ENCODE measurements at regions not wholly inside any gene's neighbourhood (a gene's known extent, or its start where the extent isn't known, plus 50 kb on each side); places are given as distances from the start of the nearest gene placed in this dataset.

DNA sequence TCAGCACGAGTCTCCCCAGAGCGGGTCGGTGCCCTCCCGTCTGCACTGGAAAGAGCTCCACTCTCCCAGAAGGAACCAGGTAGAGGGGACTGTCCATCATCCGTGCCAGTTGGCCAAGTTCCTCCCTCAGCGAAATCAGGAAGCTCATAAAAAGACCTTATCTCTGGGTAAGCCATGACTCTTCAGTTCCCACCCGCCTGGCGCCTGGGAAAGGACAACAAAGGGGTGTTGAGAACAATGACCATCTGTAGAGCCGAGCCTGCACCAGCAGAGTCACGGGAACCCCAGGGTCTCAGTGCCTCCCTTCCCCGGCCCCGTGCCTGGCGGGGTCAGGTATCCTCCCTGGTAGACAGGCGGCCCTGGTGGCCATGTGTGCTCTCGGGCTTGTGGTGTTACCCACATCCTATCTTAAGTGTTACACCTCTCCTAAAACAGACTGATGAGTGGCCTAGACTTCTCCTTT lies 190.7 kb downstream of the AXIN2 start (continued):
- no peak for TF ChIP-seq NANOG (IDR thresholded peaks at IDR 0.05; ENCODE audit: borderline replicate concordance)
- no peak for TF ChIP-seq EZH2 (IDR thresholded peaks at IDR 0.05; ENCODE audit: low read depth, unreplicated experiment)
- TF ChIP-seq, protein P1, sequence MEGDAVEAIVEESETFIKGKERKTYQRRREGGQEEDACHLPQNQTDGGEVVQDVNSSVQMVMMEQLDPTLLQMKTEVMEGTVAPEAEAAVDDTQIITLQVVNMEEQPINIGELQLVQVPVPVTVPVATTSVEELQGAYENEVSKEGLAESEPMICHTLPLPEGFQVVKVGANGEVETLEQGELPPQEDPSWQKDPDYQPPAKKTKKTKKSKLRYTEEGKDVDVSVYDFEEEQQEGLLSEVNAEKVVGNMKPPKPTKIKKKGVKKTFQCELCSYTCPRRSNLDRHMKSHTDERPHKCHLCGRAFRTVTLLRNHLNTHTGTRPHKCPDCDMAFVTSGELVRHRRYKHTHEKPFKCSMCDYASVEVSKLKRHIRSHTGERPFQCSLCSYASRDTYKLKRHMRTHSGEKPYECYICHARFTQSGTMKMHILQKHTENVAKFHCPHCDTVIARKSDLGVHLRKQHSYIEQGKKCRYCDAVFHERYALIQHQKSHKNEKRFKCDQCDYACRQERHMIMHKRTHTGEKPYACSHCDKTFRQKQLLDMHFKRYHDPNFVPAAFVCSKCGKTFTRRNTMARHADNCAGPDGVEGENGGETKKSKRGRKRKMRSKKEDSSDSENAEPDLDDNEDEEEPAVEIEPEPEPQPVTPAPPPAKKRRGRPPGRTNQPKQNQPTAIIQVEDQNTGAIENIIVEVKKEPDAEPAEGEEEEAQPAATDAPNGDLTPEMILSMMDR (conservative IDR thresholded peaks at IDR 0.05; ENCODE audit: low read depth in 2 of 2): no peak
- TF ChIP-seq, protein P2, sequence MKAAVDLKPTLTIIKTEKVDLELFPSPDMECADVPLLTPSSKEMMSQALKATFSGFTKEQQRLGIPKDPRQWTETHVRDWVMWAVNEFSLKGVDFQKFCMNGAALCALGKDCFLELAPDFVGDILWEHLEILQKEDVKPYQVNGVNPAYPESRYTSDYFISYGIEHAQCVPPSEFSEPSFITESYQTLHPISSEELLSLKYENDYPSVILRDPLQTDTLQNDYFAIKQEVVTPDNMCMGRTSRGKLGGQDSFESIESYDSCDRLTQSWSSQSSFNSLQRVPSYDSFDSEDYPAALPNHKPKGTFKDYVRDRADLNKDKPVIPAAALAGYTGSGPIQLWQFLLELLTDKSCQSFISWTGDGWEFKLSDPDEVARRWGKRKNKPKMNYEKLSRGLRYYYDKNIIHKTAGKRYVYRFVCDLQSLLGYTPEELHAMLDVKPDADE (IDR thresholded peaks at IDR 0.05): no peak
- no peak for TF ChIP-seq JUNB (IDR thresholded peaks at IDR 0.05; ENCODE audit: unreplicated experiment)
- TF ChIP-seq CREB1 (CRISPR knock-in tag; IDR thresholded peaks at IDR 0.05; ENCODE audit: low read depth): no peak
- no peak for TF ChIP-seq POLR2AphosphoS5 (IDR thresholded peaks at IDR 0.05; ENCODE audit: low read depth)

DNA sequence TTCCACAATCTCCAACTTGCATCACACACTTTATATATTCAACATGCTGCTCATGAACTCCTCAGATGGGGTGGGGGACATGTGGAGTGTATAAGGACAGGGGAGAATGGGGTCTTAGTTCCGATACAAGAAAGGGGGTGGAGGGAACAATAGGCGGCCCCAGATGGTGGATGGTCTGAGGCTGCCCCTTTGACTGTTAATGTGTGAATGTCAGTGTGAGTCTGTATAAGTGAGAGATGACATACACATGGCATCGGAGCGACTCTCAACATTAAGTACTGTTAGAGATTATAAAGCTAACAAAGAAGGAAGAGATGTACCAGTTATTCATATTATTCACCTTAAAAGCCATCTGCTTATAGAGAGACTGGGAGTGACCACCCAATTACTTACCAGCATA lies 193.1 kb downstream of the AXIN2 start:
- no peak overlapping the region for H3K27ac Mint-ChIP-seq
- no peaks in the 10 kb centered on the region for H3K79me2 ChIP-seq (replicated peaks; ENCODE audit: insufficient read depth)
- H3K27me3 Mint-ChIP-seq (ENCODE audit: insufficient read depth, low read depth, poor library complexity): peaks cover 10% of the 10 kb centered on the region
- peaks cover 2% of the 10 kb centered on the region; the same call in 1 of the 3 replicates for H3K4me1 Mint-ChIP-seq
- peaks cover 3% of the 10 kb centered on the region; the same call in 1 of the 3 replicates for H3K9me3 Mint-ChIP-seq
- H2AFZ ChIP-seq: no peak overlapping the region
- no peak for DNase-seq (ENCODE audit: low spot score)
- no peak overlapping the region for H3K4me3 Mint-ChIP-seq
- no peaks in the 10 kb centered on the region for H4K20me1 ChIP-seq (replicated peaks; ENCODE audit: insufficient read depth)
- no peaks in the 10 kb centered on the region for H3K27me3 ChIP-seq (ENCODE audit: insufficient read depth)
- no peak for TF ChIP-seq EZH2 (IDR thresholded peaks at IDR 0.05; ENCODE audit: low read depth, unreplicated experiment)
- TF ChIP-seq JUNB (IDR thresholded peaks at IDR 0.05; ENCODE audit: unreplicated experiment): no peak
- no peaks in the 10 kb centered on the region for H3K36me3 ChIP-seq (ENCODE audit: insufficient read depth)
- H3K9me2 ChIP-seq (ENCODE audit: insufficient read depth): no peaks in the 10 kb centered on the region
- H3K4me1 ChIP-seq (ENCODE audit: insufficient read depth): no peaks in the 10 kb centered on the region
- H3K4me3 ChIP-seq: no peak overlapping the region
- no peak overlapping the region for H3K4me2 ChIP-seq
- ATAC-seq: no peak
- no peaks in the 10 kb centered on the region for H3F3A ChIP-seq (replicated peaks; ENCODE audit: low read depth)
- no peaks in the 10 kb centered on the region for H3K36me3 Mint-ChIP-seq (ENCODE audit: low read depth)
- H3K27ac ChIP-seq (ENCODE audit: low read depth): no peak overlapping the region

DNA sequence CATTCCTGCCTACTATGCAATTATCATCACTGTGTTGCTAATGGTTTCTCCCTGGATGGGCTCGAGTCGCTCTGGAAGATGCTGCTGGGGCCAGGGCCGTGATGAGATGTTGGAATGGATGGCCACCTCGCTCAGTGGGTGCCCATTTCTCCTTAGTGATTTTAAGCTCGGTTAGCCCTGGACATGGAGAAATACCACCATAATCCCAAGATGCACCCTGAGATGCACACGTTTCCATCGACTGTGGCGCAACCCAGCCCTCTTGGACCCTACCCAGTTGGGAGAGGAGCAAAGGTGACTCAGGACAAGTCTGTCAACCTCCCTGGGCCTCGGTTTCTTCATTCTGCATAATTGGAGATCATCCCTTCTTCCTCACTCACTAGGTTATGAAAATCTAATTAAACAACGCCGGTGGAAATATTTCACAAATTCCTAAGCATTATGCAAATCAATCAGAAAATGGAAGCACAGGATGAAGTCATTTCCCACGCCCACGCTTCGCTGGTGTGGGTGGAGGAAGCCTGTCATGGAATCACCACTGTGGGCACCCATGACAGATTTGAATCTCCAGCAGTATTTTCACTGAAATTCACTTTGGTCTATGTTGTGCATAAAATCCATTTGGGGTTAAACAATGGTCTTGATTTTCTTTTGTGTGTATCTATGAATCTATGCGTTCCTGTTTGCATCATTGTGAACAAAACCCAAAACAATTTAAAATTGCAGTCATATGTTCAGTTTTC lies 195.2 kb downstream of the AXIN2 start:
- no peaks in the 10 kb centered on the region for H3K4me1 ChIP-seq (ENCODE audit: insufficient read depth)
- TF ChIP-seq, protein P2 (IDR thresholded peaks at IDR 0.05): no peak
- no peak for TF ChIP-seq ZNF331 (CRISPR knock-in tag; IDR thresholded peaks at IDR 0.05; ENCODE audit: low read depth)
- H3K27me3 ChIP-seq (ENCODE audit: insufficient read depth): no peaks in the 10 kb centered on the region
- no peaks in the 10 kb centered on the region for H3K79me2 ChIP-seq (replicated peaks; ENCODE audit: insufficient read depth)
- H4K20me1 ChIP-seq (replicated peaks; ENCODE audit: insufficient read depth): no peaks in the 10 kb centered on the region
- Mint-ChIP-seq H3K27ac (no peak overlapping the region), H3K36me3 (ENCODE audit: low read depth) (no peaks in the 10 kb centered on the region), H3K4me1 (no peaks in the 10 kb centered on the region), H3K27me3 (ENCODE audit: insufficient read depth, low read depth, poor library complexity) (peaks cover 10% of the 10 kb centered on the region), H3K4me3 (no peak overlapping the region), H3K9me3 (peaks cover 3% of the 10 kb centered on the region; the same call in 1 of the 3 replicates)
- H3F3A ChIP-seq (replicated peaks; ENCODE audit: low read depth): no peaks in the 10 kb centered on the region
- DNase-seq (ENCODE audit: low spot score) (no peak), ATAC-seq (no peak)
- no peak overlapping the region for H3K4me2 ChIP-seq
- H3K4me3 ChIP-seq: no peak overlapping the region
- H3K27ac ChIP-seq (ENCODE audit: low read depth): no peak overlapping the region
- no peak overlapping the region for H2AFZ ChIP-seq
- no peaks in the 10 kb centered on the region for H3K9me2 ChIP-seq (ENCODE audit: insufficient read depth)
- H3K36me3 ChIP-seq (ENCODE audit: insufficient read depth): no peaks in the 10 kb centered on the region
